Kidney (tissue), 13 donors: ENCODE measurements at regions not wholly inside any gene's neighbourhood (a gene's known extent, or its start where the extent isn't known, plus 50 kb on each side); places are given as distances from the start of the nearest gene placed in this dataset.

Experiments
- DNase-seq, 5 donors: peaks; one replicate each; pipeline ENCODE4 v3.0.0-alpha.2; 2013 to 2020
- FAIRE-seq: peaks from 2 replicates; lab custom pipeline; 2012; peaks lifted over from hg19 to GRCh38; lab: Jason Lieb, UNC
- H3K27ac ChIP-seq, 2 donors: one replicate each; pipeline ENCODE4 v1.7.0; 2013; ENCODE audit warnings: low read depth in 2 of 2, low read length in 2 of 2, inconsistent platforms in 1 of 2
- H3K27me3 ChIP-seq: one replicate; pipeline ENCODE4 v1.7.1; 2013; ENCODE audit warnings: low read length, inconsistent platforms; ENCODE audit not compliant: control insufficient read depth, insufficient read depth
- H3K36me3 ChIP-seq, 3 donors: one replicate each; pipeline versions ENCODE4 v1.7.0 to v1.7.1; 2013; ENCODE audit warnings: low read length in 3 of 3, control low read depth in 1 of 3, inconsistent platforms in 1 of 3; ENCODE audit not compliant: insufficient read depth in 3 of 3, control insufficient read depth in 2 of 3
- H3K4me1 ChIP-seq, 3 donors: one replicate each; pipeline versions ENCODE4 v1.7.0 to v1.7.1; 2013; ENCODE audit warnings: low read length in 3 of 3, inconsistent platforms in 1 of 3, low read depth in 1 of 3; ENCODE audit not compliant: control insufficient read depth in 2 of 3, insufficient read depth in 2 of 3
- H3K4me3 ChIP-seq, 3 donors: one replicate each; pipeline versions ENCODE4 v1.7.0 to v1.8.1; 2013; ENCODE audit warnings: low read length in 3 of 3, control low read depth in 1 of 3, inconsistent platforms in 1 of 3
- H3K9ac ChIP-seq, 3 donors: one replicate each; pipeline versions ENCODE4 v1.7.0 to v1.7.1; 2013; ENCODE audit warnings: low read length in 3 of 3, control low read depth in 1 of 3, inconsistent platforms in 1 of 3
- H3K9me3 ChIP-seq, 3 donors: one replicate each; pipeline versions ENCODE4 v1.7.0 to v1.7.1; 2013; ENCODE audit warnings: low read length in 3 of 3, control low read depth in 1 of 3, inconsistent platforms in 1 of 3; ENCODE audit not compliant: control insufficient read depth in 2 of 3, insufficient read depth in 1 of 3
- intact Hi-C: fragments of 100-400 bp; cut with DNase I; formaldehyde crosslinking; loops from one replicate; pipeline ENCODE4 v1.11.1; 2022
- TF ChIP-seq, protein P1 (sequence below): IDR thresholded peaks from 3 replicates; pipeline ENCODE4 v1.5.1; 2012; ENCODE audit warnings: mild to moderate bottlenecking, moderate library complexity, borderline replicate concordance; ENCODE audit not compliant: insufficient read depth; ENCODE audit errors: extremely low read depth
- donor health status: control.
- donor health status: control.
- donor health status: control.
- donor health status: control.
- donor health status: control.
- donor health status: DM: yes; HTN: yes; CAD: no.
- donor health status: Normal renal cell carcinoma (clear cell type).

- Histone ChIP-seq H3K9ac (no peak overlapping the region), H3K36me3 (no peaks in the 10 kb centered on the region), H3K27ac (no peak overlapping the region), H3K27me3 (no peaks in the 10 kb centered on the region), H3K4me3 (no peak overlapping the region), H3K4me1 (no peaks in the 10 kb centered on the region), H3K9me3 (no peaks in the 10 kb centered on the region)
- TF ChIP-seq, protein P1, sequence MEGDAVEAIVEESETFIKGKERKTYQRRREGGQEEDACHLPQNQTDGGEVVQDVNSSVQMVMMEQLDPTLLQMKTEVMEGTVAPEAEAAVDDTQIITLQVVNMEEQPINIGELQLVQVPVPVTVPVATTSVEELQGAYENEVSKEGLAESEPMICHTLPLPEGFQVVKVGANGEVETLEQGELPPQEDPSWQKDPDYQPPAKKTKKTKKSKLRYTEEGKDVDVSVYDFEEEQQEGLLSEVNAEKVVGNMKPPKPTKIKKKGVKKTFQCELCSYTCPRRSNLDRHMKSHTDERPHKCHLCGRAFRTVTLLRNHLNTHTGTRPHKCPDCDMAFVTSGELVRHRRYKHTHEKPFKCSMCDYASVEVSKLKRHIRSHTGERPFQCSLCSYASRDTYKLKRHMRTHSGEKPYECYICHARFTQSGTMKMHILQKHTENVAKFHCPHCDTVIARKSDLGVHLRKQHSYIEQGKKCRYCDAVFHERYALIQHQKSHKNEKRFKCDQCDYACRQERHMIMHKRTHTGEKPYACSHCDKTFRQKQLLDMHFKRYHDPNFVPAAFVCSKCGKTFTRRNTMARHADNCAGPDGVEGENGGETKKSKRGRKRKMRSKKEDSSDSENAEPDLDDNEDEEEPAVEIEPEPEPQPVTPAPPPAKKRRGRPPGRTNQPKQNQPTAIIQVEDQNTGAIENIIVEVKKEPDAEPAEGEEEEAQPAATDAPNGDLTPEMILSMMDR: no peak
- DNase-seq (no peak), FAIRE-seq (no peak)
- intact Hi-C loops: no loop called here
Measured at GRCh38 chr16:77564791-77565390, 130.1 kb upstream of the ADAMTS18 start.

- intact Hi-C loops: no loop called here
- no peak for FAIRE-seq
Measured at GRCh38 chr16:77569406-77569805, 134.6 kb upstream of the ADAMTS18 start.

GRCh38 chr16:77570574-77570973 lies 135.7 kb upstream of the ADAMTS18 start:
- Histone ChIP-seq H3K27me3 (no peaks in the 10 kb centered on the region), H3K9ac (no peak overlapping the region), H3K36me3 (no peaks in the 10 kb centered on the region), H3K27ac (no peak overlapping the region), H3K4me3 (no peak overlapping the region), H3K4me1 (no peaks in the 10 kb centered on the region), H3K9me3 (no peaks in the 10 kb centered on the region)
- intact Hi-C loops: no loop called here
- TF ChIP-seq, protein P1: no peak
- DNase-seq: no peak
- FAIRE-seq: no peak

More at GRCh38 chr16:77569406-77569805, 134.6 kb upstream of the ADAMTS18 start:
- Histone ChIP-seq H3K4me1 (no peaks in the 10 kb centered on the region), H3K9me3 (no peaks in the 10 kb centered on the region), H3K4me3 (no peak overlapping the region), H3K27me3 (no peaks in the 10 kb centered on the region), H3K27ac (no peak overlapping the region), H3K9ac (no peak overlapping the region), H3K36me3 (no peaks in the 10 kb centered on the region)
- DNase-seq: no peak
- TF ChIP-seq, protein P1: no peak
